IPS-18a (cell line): ENCODE measurements at regions not wholly inside any gene's neighbourhood (a gene's known extent, or its start where the extent isn't known, plus 50 kb on each side); places are given as distances from the start of the nearest gene placed in this dataset.
"Not testable (repeated sequence)": the region's sequence is repeated elsewhere in the genome, so short reads cannot be mapped to it uniquely, and the experiment has no call there.

ENCODE experiments used
- H3K27ac ChIP-seq: one replicate; pipeline ENCODE4 v1.5.1; 2013; ENCODE audit warnings: low read length
- H3K27me3 ChIP-seq: one replicate; pipeline ENCODE4 v1.6.1; 2013; ENCODE audit warnings: mild to moderate bottlenecking, low read length; ENCODE audit not compliant: control insufficient read depth, insufficient read depth
- H3K36me3 ChIP-seq: one replicate; pipeline ENCODE4 v1.6.1; 2013; ENCODE audit warnings: low read depth, low read length; ENCODE audit not compliant: control insufficient read depth
- H3K4me1 ChIP-seq: one replicate; pipeline ENCODE4 v1.6.1; 2013; ENCODE audit warnings: low read depth, low read length; ENCODE audit not compliant: control insufficient read depth
- H3K4me3 ChIP-seq: one replicate; pipeline ENCODE4 v1.5.1; 2013; ENCODE audit warnings: low read length
- H3K9ac ChIP-seq: one replicate; pipeline ENCODE4 v1.6.1; 2013; ENCODE audit warnings: mild to moderate bottlenecking, low read length, moderate library complexity
- H3K9me3 ChIP-seq: one replicate; pipeline ENCODE4 v1.6.1; 2013; ENCODE audit warnings: low read depth, low read length; ENCODE audit not compliant: control insufficient read depth

DNA sequence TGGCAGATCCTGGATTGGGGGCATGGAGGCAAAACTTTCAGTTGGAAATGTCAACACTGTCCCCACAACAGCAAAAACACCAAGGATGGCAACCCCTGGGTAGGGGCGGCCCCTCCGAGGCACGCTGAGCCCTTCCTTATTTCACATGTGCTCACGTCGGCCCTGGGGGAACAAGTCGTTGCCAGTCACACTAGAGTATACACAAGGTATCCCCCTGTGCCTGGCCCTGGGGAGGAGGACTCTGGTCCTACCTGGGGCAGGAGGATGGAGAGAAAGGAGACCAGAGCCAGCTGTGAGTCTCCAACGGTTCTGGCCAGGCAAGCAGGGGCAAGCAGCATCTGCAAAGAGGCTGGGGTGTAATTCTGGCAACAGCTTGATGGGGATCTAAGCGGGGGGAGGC, 126.9 kb upstream of the FOXD4L5 start:
- Histone ChIP-seq H3K9me3 (peaks cover 47% of the 10 kb centered on the region), H3K27ac (no peak overlapping the region), H3K9ac (no peak overlapping the region), H3K4me3 (no peak overlapping the region), H3K36me3 (no peaks in the 10 kb centered on the region), H3K4me1 (no peaks in the 10 kb centered on the region), H3K27me3 (no peaks in the 10 kb centered on the region)

DNA sequence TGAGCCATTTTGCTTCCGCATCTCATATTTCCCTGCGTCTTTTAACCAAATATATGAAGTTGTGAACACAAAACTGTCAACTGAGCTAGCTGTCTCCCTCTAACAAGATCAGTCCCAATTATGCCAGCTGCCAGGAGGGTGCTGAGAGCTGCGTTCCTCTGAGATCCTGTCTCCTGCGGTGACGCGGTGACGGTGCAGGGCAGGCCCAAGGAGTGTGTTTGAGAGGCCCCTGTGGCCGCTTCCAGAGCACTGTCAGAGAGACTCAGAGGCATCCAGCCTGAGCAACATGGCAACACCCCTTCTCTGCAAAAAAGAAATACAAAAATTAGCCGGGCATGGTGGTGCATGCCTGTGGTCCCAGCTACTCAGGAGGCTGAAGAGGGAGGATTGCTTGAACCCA, 126.3 kb upstream of the FOXD4L5 start:
- Histone ChIP-seq H3K9me3 (peaks cover 41% of the 10 kb centered on the region), H3K9ac (no peak overlapping the region), H3K27me3 (no peaks in the 10 kb centered on the region), H3K27ac (no peak overlapping the region), H3K4me1 (no peaks in the 10 kb centered on the region), H3K36me3 (no peaks in the 10 kb centered on the region), H3K4me3 (no peak overlapping the region)

GRCh38 chr9:65410926-65411325, 125.9 kb upstream of the FOXD4L5 start:
- Histone ChIP-seq H3K4me3 (no peak overlapping the region), H3K9ac (no peak overlapping the region), H3K36me3 (no peaks in the 10 kb centered on the region), H3K4me1 (no peaks in the 10 kb centered on the region), H3K27ac (no peak overlapping the region), H3K9me3 (peaks cover 44% of the 10 kb centered on the region), H3K27me3 (no peaks in the 10 kb centered on the region)

DNA sequence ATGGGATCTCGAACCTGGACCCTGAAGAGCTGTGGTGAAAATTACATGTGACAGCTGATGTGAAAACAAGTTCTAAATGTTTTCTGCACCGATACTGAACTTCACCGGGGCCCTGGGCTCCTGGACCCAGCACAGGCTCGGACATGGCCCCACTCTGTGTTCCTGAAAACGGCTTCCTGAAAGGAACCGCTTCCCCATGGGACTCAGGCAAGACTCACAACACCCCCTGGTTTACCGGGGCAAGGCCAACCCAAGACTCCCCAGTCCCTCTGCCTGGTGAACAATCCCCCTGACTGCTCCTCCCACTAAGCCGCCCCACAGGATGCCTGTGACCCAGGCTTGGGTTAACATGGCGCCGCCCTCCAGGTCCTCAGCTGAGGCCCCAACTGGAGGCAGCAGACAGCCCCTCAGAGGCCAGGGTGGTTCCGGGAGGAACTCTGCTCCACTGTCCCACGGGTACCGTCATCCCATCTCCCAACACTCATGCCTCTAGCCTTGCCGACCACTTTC, 124.5 kb upstream of the FOXD4L5 start:
- H3K4me3 ChIP-seq: no peak overlapping the region
- no peaks in the 10 kb centered on the region for H3K4me1 ChIP-seq
- no peaks in the 10 kb centered on the region for H3K36me3 ChIP-seq
- no peak overlapping the region for H3K9ac ChIP-seq
- H3K27me3 ChIP-seq: no peaks in the 10 kb centered on the region
- H3K27ac ChIP-seq: no peak overlapping the region
- H3K9me3 ChIP-seq: peaks cover 41% of the 10 kb centered on the region

- H3K27me3 ChIP-seq, H3K4me1 ChIP-seq, H3K27ac ChIP-seq, H3K36me3 ChIP-seq, H3K9ac ChIP-seq, H3K4me3 ChIP-seq: not testable (repeated sequence)
- H3K9me3 ChIP-seq: peaks cover 40% of the 10 kb centered on the region
Observed at GRCh38 chr9:65408806-65409205, 123.8 kb upstream of the FOXD4L5 start.

DNA sequence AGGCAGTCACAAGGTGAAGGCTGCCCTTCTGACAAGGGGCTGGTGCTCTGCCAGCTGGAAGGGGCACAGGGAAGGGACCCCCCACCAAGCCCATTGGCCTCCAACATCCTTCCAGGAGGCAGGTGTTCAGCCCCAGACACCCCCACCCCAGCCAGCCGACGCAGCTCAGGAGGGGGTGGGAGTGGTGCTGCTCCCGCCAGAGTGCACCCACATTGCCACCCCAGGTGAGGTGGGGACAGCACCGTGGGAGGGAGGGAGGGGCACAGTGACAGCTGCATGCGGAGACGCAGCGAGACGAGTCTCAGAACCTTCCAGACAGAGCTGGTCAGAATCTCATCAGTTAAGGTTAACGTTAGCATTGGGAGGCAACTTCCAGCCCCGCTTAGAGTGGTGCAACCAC, 121.6 kb upstream of the FOXD4L5 start:
- not testable (repeated sequence) for H3K27me3 ChIP-seq, H3K4me1 ChIP-seq, H3K36me3 ChIP-seq, H3K27ac ChIP-seq, H3K4me3 ChIP-seq, H3K9ac ChIP-seq
- peaks cover 42% of the 10 kb centered on the region for H3K9me3 ChIP-seq

DNA sequence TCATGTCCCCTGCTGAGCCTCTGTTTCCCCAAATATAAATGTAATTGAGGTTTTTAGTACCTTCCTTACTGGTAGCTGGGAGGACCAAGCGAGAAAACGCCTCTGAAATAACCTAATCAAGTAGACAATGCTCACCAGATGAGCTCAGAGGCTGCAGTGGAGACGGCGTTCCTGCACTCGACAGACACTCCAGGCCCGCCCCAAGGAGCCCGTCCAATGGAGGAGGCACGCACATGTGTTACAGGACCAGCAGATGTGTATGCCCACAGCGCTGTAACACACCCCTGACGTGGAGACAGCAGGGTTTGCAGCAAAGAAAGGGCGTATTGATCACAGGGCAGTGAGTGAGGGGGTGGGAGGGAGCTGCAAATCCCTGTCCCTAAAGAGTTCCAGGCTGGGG, 120.8 kb upstream of the FOXD4L5 start:
- H3K27ac ChIP-seq, H3K4me1 ChIP-seq, H3K27me3 ChIP-seq, H3K9ac ChIP-seq, H3K36me3 ChIP-seq, H3K4me3 ChIP-seq: not testable (repeated sequence)
- peaks cover 36% of the 10 kb centered on the region for H3K9me3 ChIP-seq

DNA sequence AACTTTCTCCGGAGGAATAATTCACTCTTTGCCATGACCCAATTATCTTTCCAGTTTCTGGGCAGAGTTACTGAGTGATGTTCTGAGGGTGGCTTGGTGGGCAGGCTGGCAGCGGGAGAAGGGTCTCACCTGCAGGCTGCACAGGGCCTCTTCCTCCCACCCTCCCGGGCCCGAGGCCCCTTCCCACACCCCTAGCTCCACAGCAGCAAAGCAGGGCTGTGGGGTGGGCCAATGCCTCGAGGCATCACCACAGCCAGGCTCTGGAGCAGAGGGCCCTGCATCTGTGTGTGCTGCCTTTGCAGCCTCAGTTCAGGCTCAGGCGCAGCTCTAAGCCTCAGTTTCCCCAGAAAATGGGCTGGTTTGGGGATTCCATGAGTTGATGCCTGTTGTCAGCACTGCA, 120.2 kb upstream of the FOXD4L5 start:
- Histone ChIP-seq H3K27ac (no peak overlapping the region), H3K9me3 (peaks cover 33% of the 10 kb centered on the region), H3K36me3 (no peaks in the 10 kb centered on the region), H3K4me1 (no peaks in the 10 kb centered on the region), H3K9ac (no peak overlapping the region), H3K4me3 (no peak overlapping the region), H3K27me3 (no peaks in the 10 kb centered on the region)

GRCh38 chr9:65404232-65405006, 119.4 kb upstream of the FOXD4L5 start:
- Histone ChIP-seq H3K9me3 (peaks cover 28% of the 10 kb centered on the region), H3K9ac (no peak overlapping the region), H3K27me3 (no peaks in the 10 kb centered on the region), H3K36me3 (no peaks in the 10 kb centered on the region), H3K4me3 (no peak overlapping the region), H3K4me1 (no peaks in the 10 kb centered on the region), H3K27ac (no peak overlapping the region)

GRCh38 chr9:65403721-65404120, 118.7 kb upstream of the FOXD4L5 start:
- H3K4me3 ChIP-seq: no peak overlapping the region
- H3K9me3 ChIP-seq: peaks cover 27% of the 10 kb centered on the region
- H3K36me3 ChIP-seq: no peaks in the 10 kb centered on the region
- no peak overlapping the region for H3K9ac ChIP-seq
- no peak overlapping the region for H3K27ac ChIP-seq
- no peaks in the 10 kb centered on the region for H3K27me3 ChIP-seq
- no peaks in the 10 kb centered on the region for H3K4me1 ChIP-seq

GRCh38 chr9:65403072-65403471, 118.1 kb upstream of the FOXD4L5 start:
- not testable (repeated sequence) for H3K9ac ChIP-seq, H3K4me1 ChIP-seq, H3K27me3 ChIP-seq, H3K36me3 ChIP-seq, H3K27ac ChIP-seq, H3K4me3 ChIP-seq
- H3K9me3 ChIP-seq: peaks cover 26% of the 10 kb centered on the region

DNA sequence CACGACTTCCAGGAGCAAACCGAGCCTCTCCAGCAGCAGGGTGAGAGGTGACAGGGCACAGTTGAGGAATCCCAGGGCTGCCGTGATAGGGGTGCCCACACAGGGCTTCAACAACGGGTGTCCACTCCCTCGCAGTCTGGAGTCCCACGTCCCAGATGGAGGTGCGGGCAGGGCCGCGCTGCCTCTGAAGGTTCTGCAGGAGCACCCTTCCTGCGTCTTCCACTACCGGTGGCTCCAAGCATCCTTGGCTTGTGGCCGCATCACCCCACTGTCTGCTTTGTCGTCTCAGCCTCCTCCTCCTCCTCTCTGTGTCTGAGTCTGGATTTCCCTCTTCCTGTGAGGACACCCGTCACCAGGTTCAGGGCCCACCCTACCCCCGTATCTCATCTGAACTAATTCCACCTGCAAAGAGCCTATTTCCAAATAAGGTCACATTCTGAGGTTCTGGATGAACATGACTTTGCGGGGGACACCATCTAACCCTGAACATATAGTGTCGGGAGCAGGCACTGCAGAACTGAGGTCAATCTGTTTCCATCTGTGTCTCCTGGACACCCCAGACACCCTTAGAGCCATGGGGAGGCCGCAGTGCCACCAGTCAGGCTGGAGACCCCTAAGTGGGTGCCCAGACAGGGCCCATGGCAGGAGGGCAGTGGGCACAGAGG, 117.3 kb upstream of the FOXD4L5 start:
- not testable (repeated sequence) for H3K27me3 ChIP-seq, H3K4me3 ChIP-seq, H3K4me1 ChIP-seq, H3K27ac ChIP-seq, H3K36me3 ChIP-seq, H3K9ac ChIP-seq
- peaks cover 20% of the 10 kb centered on the region for H3K9me3 ChIP-seq
